GM21723 (cell line): ENCODE measurements at regions not wholly inside any gene's neighbourhood (a gene's known extent, or its start where the extent isn't known, plus 50 kb on each side); places are given as distances from the start of the nearest gene placed in this dataset.
"Not testable (repeated sequence)": the region's sequence is repeated elsewhere in the genome, so short reads cannot be mapped to it uniquely, and the experiment has no call there.

ENCODE experiments used
- ATAC-seq: cut with Tn5 transposase; IDR thresholded peaks from one replicate; pipeline ENCODE4 v1.9.1; 2021; ENCODE audit warnings: mild to moderate bottlenecking, moderate library complexity; ENCODE audit not compliant: unreplicated experiment

GRCh38 chr12:70008944-70009343 is 183.9 kb downstream of the MYRFL start:
- no peak for ATAC-seq

- no peak for ATAC-seq
These were observed 186.3 kb downstream of the MYRFL start for GRCh38 chr12:70011353-70011752.

- not testable (repeated sequence) for ATAC-seq
These were observed 188.0 kb downstream of the MYRFL start for GRCh38 chr12:70013016-70013415.

- ATAC-seq: no peak
These were observed 203.5 kb downstream of the MYRFL start for GRCh38 chr12:70028515-70028914.

- no peak for ATAC-seq
These were observed 203.9 kb downstream of the MYRFL start for GRCh38 chr12:70028918-70029317.

- no peak for ATAC-seq
These were observed 206.0 kb downstream of the MYRFL start for GRCh38 chr12:70031046-70031445.

GRCh38 chr12:70032076-70032475 is 207.0 kb downstream of the MYRFL start:
- no peak for ATAC-seq

GRCh38 chr12:70033310-70033709 is 208.3 kb downstream of the MYRFL start:
- ATAC-seq: no peak

GRCh38 chr12:70040141-70040540 is 203.1 kb upstream of the CNOT2 start:
- no peak for ATAC-seq

GRCh38 chr12:70042675-70043074 is 200.6 kb upstream of the CNOT2 start:
- ATAC-seq: no peak

GRCh38 chr12:70043490-70044138 is 199.6 kb upstream of the CNOT2 start:
- ATAC-seq: no peak

GRCh38 chr12:70044167-70044566 is 199.1 kb upstream of the CNOT2 start:
- no peak for ATAC-seq

- no peak for ATAC-seq
These were observed 198.2 kb upstream of the CNOT2 start for GRCh38 chr12:70045036-70045435.

GRCh38 chr12:70045514-70045913 is 197.7 kb upstream of the CNOT2 start:
- ATAC-seq: no peak

- ATAC-seq: no peak
These were observed 194.5 kb upstream of the CNOT2 start for GRCh38 chr12:70048521-70049250.

GRCh38 chr12:70049596-70050360 is 193.5 kb upstream of the CNOT2 start:
- peak; percentile 92 for ATAC-seq

- ATAC-seq: no peak
These were observed 190.8 kb upstream of the CNOT2 start for GRCh38 chr12:70052476-70052875.

- no peak for ATAC-seq
These were observed 190.2 kb upstream of the CNOT2 start for GRCh38 chr12:70052931-70053497.

- no peak for ATAC-seq
These were observed 183.9 kb upstream of the CNOT2 start for GRCh38 chr12:70059373-70059772.

GRCh38 chr12:70060634-70061033 is 182.6 kb upstream of the CNOT2 start:
- ATAC-seq: no peak

- no peak for ATAC-seq
These were observed 174.5 kb upstream of the CNOT2 start for GRCh38 chr12:70068743-70069142.
